ENCODE measurements at regions not wholly inside any gene's neighbourhood (a gene's known extent, or its start where the extent isn't known, plus 50 kb on each side); places are given as distances from the start of the nearest gene placed in this dataset.
"Not testable (repeated sequence)": the region's sequence is repeated elsewhere in the genome, so short reads cannot be mapped to it uniquely, and the experiment has no call there.

- not testable (repeated sequence) for H3K27ac ChIP-seq (ENCODE audit: low read depth, low read length); H3K36me3 ChIP-seq (ENCODE audit: insufficient read depth, low read length); H3K9ac ChIP-seq (ENCODE audit: low read length); H3K4me1 ChIP-seq (ENCODE audit: insufficient read depth, low read length); H3K4me3 ChIP-seq (ENCODE audit: low read depth in 1 of 2, low read length in 2 of 2); H3K9me3 ChIP-seq (ENCODE audit: low read length)
- H3K27me3 ChIP-seq (ENCODE audit: control insufficient read depth in 1 of 2, insufficient read depth in 2 of 2, low read length in 2 of 2) = peaks cover 17 to 23% of the 10 kb centered on the region in 2 donors
Observed at GRCh38 chr22:27324908-27325307, 476.6 kb downstream of the MN1 start.

GRCh38 chr22:27327497-27327896 is 474.1 kb downstream of the MN1 start:
- no peaks in the 10 kb centered on the region for H3K9me3 ChIP-seq (ENCODE audit: low read length)
- H3K36me3 ChIP-seq (ENCODE audit: insufficient read depth, low read length) = no peaks in the 10 kb centered on the region
- H3K4me3 ChIP-seq (ENCODE audit: low read depth in 1 of 2, low read length in 2 of 2) = no peak overlapping the region
- H3K27ac ChIP-seq (ENCODE audit: low read depth, low read length) = no peak overlapping the region
- peaks cover 7% of the 10 kb centered on the region for H3K4me1 ChIP-seq (ENCODE audit: insufficient read depth, low read length)
- no peak overlapping the region for H3K9ac ChIP-seq (ENCODE audit: low read length)
- peaks cover 8 to 20% of the 10 kb centered on the region in 2 donors for H3K27me3 ChIP-seq (ENCODE audit: control insufficient read depth in 1 of 2, insufficient read depth in 2 of 2, low read length in 2 of 2)

GRCh38 chr22:27327981-27328721 is 473.4 kb downstream of the MN1 start:
- Histone ChIP-seq H3K27me3 (ENCODE audit: control insufficient read depth in 1 of 2, insufficient read depth in 2 of 2, low read length in 2 of 2) (peaks cover 5 to 20% of the 10 kb centered on the region in 2 donors), H3K4me3 (ENCODE audit: low read depth in 1 of 2, low read length in 2 of 2) (no peak overlapping the region)

GRCh38 chr22:27329131-27329850 is 472.3 kb downstream of the MN1 start:
- Histone ChIP-seq H3K27ac (ENCODE audit: low read depth, low read length) (no peak overlapping the region), H3K4me1 (ENCODE audit: insufficient read depth, low read length) (no peaks in the 10 kb centered on the region), H3K9ac (ENCODE audit: low read length) (no peak overlapping the region), H3K4me3 (ENCODE audit: low read depth in 1 of 2, low read length in 2 of 2) (no peak overlapping the region), H3K36me3 (ENCODE audit: insufficient read depth, low read length) (no peaks in the 10 kb centered on the region), H3K27me3 (ENCODE audit: control insufficient read depth in 1 of 2, insufficient read depth in 2 of 2, low read length in 2 of 2) (peaks cover 0 to 12% of the 10 kb centered on the region in 2 donors), H3K9me3 (ENCODE audit: low read length) (peaks cover 7% of the 10 kb centered on the region)

More at GRCh38 chr22:27327981-27328721, 473.4 kb downstream of the MN1 start:
- no peak overlapping the region for H3K9ac ChIP-seq (ENCODE audit: low read length)
- peaks cover 2% of the 10 kb centered on the region for H3K4me1 ChIP-seq (ENCODE audit: insufficient read depth, low read length)
- H3K27ac ChIP-seq (ENCODE audit: low read depth, low read length) = no peak overlapping the region
- no peaks in the 10 kb centered on the region for H3K36me3 ChIP-seq (ENCODE audit: insufficient read depth, low read length)
- peaks cover 4% of the 10 kb centered on the region for H3K9me3 ChIP-seq (ENCODE audit: low read length)

- Histone ChIP-seq H3K36me3 (ENCODE audit: insufficient read depth, low read length) (no peaks in the 10 kb centered on the region), H3K9me3 (ENCODE audit: low read length) (peaks cover 7% of the 10 kb centered on the region), H3K4me3 (ENCODE audit: low read depth in 1 of 2, low read length in 2 of 2) (no peak overlapping the region), H3K9ac (ENCODE audit: low read length) (no peak overlapping the region), H3K27ac (ENCODE audit: low read depth, low read length) (no peak overlapping the region), H3K4me1 (ENCODE audit: insufficient read depth, low read length) (no peaks in the 10 kb centered on the region), H3K27me3 (ENCODE audit: control insufficient read depth in 1 of 2, insufficient read depth in 2 of 2, low read length in 2 of 2) (peaks cover 0 to 12% of the 10 kb centered on the region in 2 donors)
Observed at GRCh38 chr22:27329966-27330645, 471.4 kb downstream of the MN1 start.

GRCh38 chr22:27331526-27332281 is 469.9 kb downstream of the MN1 start:
- Histone ChIP-seq H3K4me1 (ENCODE audit: insufficient read depth, low read length) (no peaks in the 10 kb centered on the region), H3K36me3 (ENCODE audit: insufficient read depth, low read length) (no peaks in the 10 kb centered on the region), H3K27me3 (ENCODE audit: control insufficient read depth in 1 of 2, insufficient read depth in 2 of 2, low read length in 2 of 2) (peaks cover 0 to 12% of the 10 kb centered on the region in 2 donors), H3K27ac (ENCODE audit: low read depth, low read length) (no peak overlapping the region), H3K9ac (ENCODE audit: low read length) (no peak overlapping the region), H3K4me3 (ENCODE audit: low read depth in 1 of 2, low read length in 2 of 2) (no peak overlapping the region), H3K9me3 (ENCODE audit: low read length) (peaks cover 7% of the 10 kb centered on the region)

- H3K27ac ChIP-seq (ENCODE audit: low read depth, low read length) = no peak overlapping the region
- H3K27me3 ChIP-seq (ENCODE audit: control insufficient read depth in 1 of 2, insufficient read depth in 2 of 2, low read length in 2 of 2) = peaks cover 0 to 2% of the 10 kb centered on the region in 2 donors
- no peaks in the 10 kb centered on the region for H3K4me1 ChIP-seq (ENCODE audit: insufficient read depth, low read length)
- no peak overlapping the region for H3K9ac ChIP-seq (ENCODE audit: low read length)
- H3K9me3 ChIP-seq (ENCODE audit: low read length) = peaks cover 7% of the 10 kb centered on the region
- no peaks in the 10 kb centered on the region for H3K36me3 ChIP-seq (ENCODE audit: insufficient read depth, low read length)
- H3K4me3 ChIP-seq (ENCODE audit: low read depth in 1 of 2, low read length in 2 of 2) = no peak overlapping the region
Observed at GRCh38 chr22:27335102-27335660, 466.4 kb downstream of the MN1 start.

GRCh38 chr22:27336151-27337090 is 465.1 kb downstream of the MN1 start:
- Histone ChIP-seq H3K27ac (ENCODE audit: low read depth, low read length) (no peak overlapping the region), H3K27me3 (ENCODE audit: control insufficient read depth in 1 of 2, insufficient read depth in 2 of 2, low read length in 2 of 2) (no peaks in the 10 kb centered on the region), H3K9ac (ENCODE audit: low read length) (no peak overlapping the region), H3K4me3 (ENCODE audit: low read depth in 1 of 2, low read length in 2 of 2) (no peak overlapping the region), H3K9me3 (ENCODE audit: low read length) (peaks cover 7% of the 10 kb centered on the region), H3K36me3 (ENCODE audit: insufficient read depth, low read length) (no peaks in the 10 kb centered on the region), H3K4me1 (ENCODE audit: insufficient read depth, low read length) (no peaks in the 10 kb centered on the region)

- Histone ChIP-seq H3K4me3 (ENCODE audit: low read depth in 1 of 2, low read length in 2 of 2) (no peak overlapping the region), H3K9me3 (ENCODE audit: low read length) (peaks cover 7% of the 10 kb centered on the region), H3K9ac (ENCODE audit: low read length) (no peak overlapping the region), H3K36me3 (ENCODE audit: insufficient read depth, low read length) (no peaks in the 10 kb centered on the region), H3K27me3 (ENCODE audit: control insufficient read depth in 1 of 2, insufficient read depth in 2 of 2, low read length in 2 of 2) (no peaks in the 10 kb centered on the region), H3K4me1 (ENCODE audit: insufficient read depth, low read length) (no peaks in the 10 kb centered on the region), H3K27ac (ENCODE audit: low read depth, low read length) (no peak overlapping the region)
Observed at GRCh38 chr22:27337676-27338075, 463.9 kb downstream of the MN1 start.

- H3K4me3 ChIP-seq (ENCODE audit: low read depth in 1 of 2, low read length in 2 of 2) = no peak overlapping the region
- H3K9me3 ChIP-seq (ENCODE audit: low read length) = no peaks in the 10 kb centered on the region
- no peak overlapping the region for H3K9ac ChIP-seq (ENCODE audit: low read length)
- no peaks in the 10 kb centered on the region for H3K36me3 ChIP-seq (ENCODE audit: insufficient read depth, low read length)
- no peaks in the 10 kb centered on the region for H3K27me3 ChIP-seq (ENCODE audit: control insufficient read depth in 1 of 2, insufficient read depth in 2 of 2, low read length in 2 of 2)
- no peaks in the 10 kb centered on the region for H3K4me1 ChIP-seq (ENCODE audit: insufficient read depth, low read length)
- no peak overlapping the region for H3K27ac ChIP-seq (ENCODE audit: low read depth, low read length)
Observed at GRCh38 chr22:27340047-27340446, 461.5 kb downstream of the MN1 start.

Measured in muscle layer of colon (tissue), 2 donors.